Loucy (cell line): ENCODE measurements at regions not wholly inside any gene's neighbourhood (a gene's known extent, or its start where the extent isn't known, plus 50 kb on each side); places are given as distances from the start of the nearest gene placed in this dataset.

Experiments used
- H2AFZ ChIP-seq: fragments of 200-600 bp; sonication (generic); 2 replicates; pipeline ENCODE4 v1.6.0; 2016; ENCODE audit warnings: antibody characterized with exemption, mild to moderate bottlenecking, low read length, moderate library complexity
- H3F3A ChIP-seq: fragments of 200-600 bp; 2 replicates; pipeline ENCODE4 v1.6.0; 2016; ENCODE audit warnings: antibody characterized with exemption, low read depth, mild to moderate bottlenecking
- H3K27me3 ChIP-seq: fragments of 200-600 bp; sonication (generic); 2 replicates; pipeline ENCODE4 v1.6.1; 2014; ENCODE audit warnings: low read length, mild to moderate bottlenecking; ENCODE audit not compliant: insufficient read depth, poor library complexity, severe bottlenecking
- H3K36me3 ChIP-seq: fragments of 200-600 bp; sonication (generic); 2 replicates; pipeline ENCODE4 v1.6.1; 2016; ENCODE audit warnings: low read length; ENCODE audit not compliant: insufficient read depth
- H3K4me1 ChIP-seq: fragments of 200-600 bp; sonication (generic); 2 replicates; pipeline ENCODE4 v1.5.1; 2014; ENCODE audit warnings: low read length, mild to moderate bottlenecking; ENCODE audit not compliant: insufficient read depth, poor library complexity, severe bottlenecking
- H3K4me2 ChIP-seq: fragments of 200-600 bp; sonication (generic); 2 replicates; pipeline ENCODE4 v1.6.0; 2014; ENCODE audit warnings: antibody characterized with exemption, low read length, low read depth, mild to moderate bottlenecking; ENCODE audit not compliant: poor library complexity, severe bottlenecking
- H3K4me3 ChIP-seq: fragments of 200-600 bp; sonication (generic); 2 replicates; pipeline ENCODE4 v1.5.1; 2014; ENCODE audit warnings: low read length, mild to moderate bottlenecking, mixed read lengths; ENCODE audit not compliant: poor library complexity, severe bottlenecking
- H3K79me2 ChIP-seq: fragments of 200-600 bp; sonication (generic); 2 replicates; pipeline ENCODE4 v1.6.1; 2014; ENCODE audit warnings: low read length; ENCODE audit not compliant: insufficient read depth
- H3K9ac ChIP-seq: fragments of 200-600 bp; sonication (generic); 2 replicates; pipeline ENCODE4 v1.6.0; 2014; ENCODE audit warnings: mild to moderate bottlenecking, low read depth, low read length, moderate library complexity; ENCODE audit not compliant: poor library complexity, severe bottlenecking
- H3K9me2 ChIP-seq: fragments of 200-600 bp; sonication (generic); replicated peaks from 2 replicates; pipeline ENCODE4 v1.6.1; 2016; ENCODE audit warnings: low read depth, low read length, mixed read lengths
- H3K9me3 ChIP-seq: fragments of 200-600 bp; sonication (generic); 2 replicates; pipeline ENCODE4 v1.6.1; 2014; ENCODE audit warnings: mild to moderate bottlenecking, antibody characterized with exemption, low read length, low read depth; ENCODE audit not compliant: insufficient read depth
- H4K20me1 ChIP-seq: fragments of 200-600 bp; sonication (generic); 2 replicates; pipeline ENCODE4 v1.6.0; 2014; ENCODE audit warnings: antibody characterized with exemption, low read length, mild to moderate bottlenecking; ENCODE audit not compliant: insufficient read depth, poor library complexity, severe bottlenecking
- CTCF ChIP-seq: fragments of 200-600 bp; sonication (generic); conservative IDR thresholded peaks from 2 replicates; pipeline ENCODE4 v1.5.1; 2014; ENCODE audit warnings: mild to moderate bottlenecking, antibody characterized with exemption, low read length
- EZH2phosphoT487 ChIP-seq: fragments of 200-600 bp; IDR thresholded peaks from 2 replicates; pipeline ENCODE4 v1.6.1; 2018; ENCODE audit warnings: antibody characterized with exemption, mild to moderate bottlenecking, moderate library complexity, borderline replicate concordance

GRCh38 chr1:190949939-190950338 lies 472.3 kb upstream of the BRINP3 start:
- no peaks in the 10 kb centered on the region for H3K4me1 ChIP-seq
- no peaks in the 10 kb centered on the region for H3K36me3 ChIP-seq
- TF ChIP-seq EZH2phosphoT487 (no peak), CTCF (no peak)
- no peak overlapping the region for H3K4me3 ChIP-seq
- H4K20me1 ChIP-seq, result no peaks in the 10 kb centered on the region
- H3K9me3 ChIP-seq, result no peaks in the 10 kb centered on the region
- H3K9ac ChIP-seq, result no peak overlapping the region
- no peak overlapping the region for H3K4me2 ChIP-seq
- H3K27me3 ChIP-seq, result peaks cover 4% of the 10 kb centered on the region
- H3F3A ChIP-seq, result no peaks in the 10 kb centered on the region
- no peak overlapping the region for H2AFZ ChIP-seq
- H3K79me2 ChIP-seq, result no peaks in the 10 kb centered on the region
- H3K9me2 ChIP-seq, result no peaks in the 10 kb centered on the region

- no peaks in the 10 kb centered on the region for H3K9me3 ChIP-seq
- H3K9ac ChIP-seq, result no peak overlapping the region
- H3K27me3 ChIP-seq, result no peaks in the 10 kb centered on the region
- H3F3A ChIP-seq, result no peaks in the 10 kb centered on the region
- H3K9me2 ChIP-seq, result no peaks in the 10 kb centered on the region
- H4K20me1 ChIP-seq, result no peaks in the 10 kb centered on the region
- no peaks in the 10 kb centered on the region for H3K4me1 ChIP-seq
- H3K4me3 ChIP-seq, result no peak overlapping the region
- H3K79me2 ChIP-seq, result no peaks in the 10 kb centered on the region
- H3K36me3 ChIP-seq, result no peaks in the 10 kb centered on the region
- peak; percentile 27 for TF ChIP-seq CTCF
- no peak for TF ChIP-seq EZH2phosphoT487
- H2AFZ ChIP-seq, result no peak overlapping the region
- no peak overlapping the region for H3K4me2 ChIP-seq
Observed at GRCh38 chr1:190957565-190957964, 479.9 kb upstream of the BRINP3 start.

GRCh38 chr1:190963321-190963720 lies 485.7 kb upstream of the BRINP3 start:
- Histone ChIP-seq H3F3A (no peaks in the 10 kb centered on the region), H3K4me3 (no peak overlapping the region), H3K9me2 (no peaks in the 10 kb centered on the region), H4K20me1 (no peaks in the 10 kb centered on the region), H2AFZ (no peak overlapping the region), H3K27me3 (no peaks in the 10 kb centered on the region), H3K79me2 (no peaks in the 10 kb centered on the region), H3K4me1 (no peaks in the 10 kb centered on the region), H3K9me3 (no peaks in the 10 kb centered on the region), H3K4me2 (no peak overlapping the region), H3K36me3 (no peaks in the 10 kb centered on the region), H3K9ac (no peak overlapping the region)
- TF ChIP-seq CTCF, result no peak
- TF ChIP-seq EZH2phosphoT487, result no peak
